GM19351 (cell line): ENCODE measurements at regions not wholly inside any gene's neighbourhood (a gene's known extent, or its start where the extent isn't known, plus 50 kb on each side); places are given as distances from the start of the nearest gene placed in this dataset.

ENCODE experiments used
- ATAC-seq: cut with Tn5 transposase; IDR thresholded peaks from one replicate; pipeline ENCODE4 v1.9.1; 2021; ENCODE audit warnings: mild to moderate bottlenecking, moderate library complexity; ENCODE audit not compliant: unreplicated experiment

- no peak for ATAC-seq
These were observed 61.7 kb upstream of the PPP2R2B start for GRCh38 chr5:146940295-146940694.

DNA sequence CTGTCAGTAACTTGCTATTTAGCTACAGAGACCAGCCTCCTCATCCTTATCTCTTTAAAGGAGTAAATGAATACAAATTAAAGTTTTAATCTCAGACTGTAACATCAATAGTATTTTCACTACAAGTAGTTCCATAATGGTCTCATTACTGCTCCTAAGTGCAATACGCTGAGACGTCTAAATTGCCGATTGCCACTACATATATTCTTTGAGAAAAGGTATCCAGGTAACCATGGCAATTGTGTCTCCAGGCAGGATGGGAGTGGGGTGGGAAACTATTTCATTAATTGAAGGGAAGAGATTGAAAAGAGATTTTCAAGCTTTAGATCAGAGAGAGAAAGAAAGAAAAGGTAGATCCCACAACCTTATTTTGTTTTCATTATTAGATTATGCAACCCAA lies 65.5 kb upstream of the PPP2R2B start:
- no peak for ATAC-seq

- ATAC-seq, result no peak
These were observed 66.4 kb upstream of the PPP2R2B start for GRCh38 chr5:146944764-146945616.

DNA sequence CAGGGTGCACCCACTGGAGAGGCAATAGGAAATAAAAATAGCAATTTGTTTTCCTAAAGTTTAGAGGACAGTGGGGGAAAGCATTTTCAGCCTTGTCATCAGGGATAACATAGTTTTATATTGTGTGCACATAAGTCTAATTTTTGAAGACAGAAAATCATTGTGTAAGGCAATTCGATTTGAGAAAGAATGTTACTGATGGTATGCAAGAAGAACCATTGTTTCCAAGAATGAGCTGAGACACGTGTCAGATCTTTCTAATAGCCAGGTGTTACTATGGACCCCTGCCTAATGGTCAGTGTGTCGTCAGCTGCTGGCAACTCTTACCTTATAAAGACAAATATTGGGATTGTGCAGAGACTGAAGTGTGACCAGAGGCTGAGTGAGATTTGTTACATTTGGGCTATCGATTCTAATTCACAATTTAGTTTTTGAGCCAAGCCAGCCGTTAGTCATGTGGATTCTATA lies 67.1 kb upstream of the PPP2R2B start:
- ATAC-seq, result no peak

GRCh38 chr5:146947181-146947941 lies 68.8 kb upstream of the PPP2R2B start:
- ATAC-seq, result peak; percentile 72

DNA sequence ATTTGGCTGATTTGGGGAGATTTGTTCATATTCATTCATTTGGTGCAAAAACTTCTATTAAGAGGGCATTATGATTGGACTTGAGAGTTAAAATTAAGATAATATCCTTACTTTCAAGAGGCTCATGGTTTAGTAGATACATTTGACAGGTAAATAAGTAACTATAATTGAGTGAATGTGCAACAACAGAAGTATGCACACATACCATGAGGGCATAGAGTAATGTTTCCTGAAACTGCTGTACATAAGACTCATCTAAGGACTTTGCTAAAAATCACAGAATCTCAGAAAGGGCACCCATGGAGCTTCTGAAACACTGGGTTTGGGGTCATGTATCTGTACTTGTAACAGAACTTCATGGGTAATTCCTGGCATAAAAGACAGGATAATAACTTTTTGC lies 70.1 kb upstream of the PPP2R2B start:
- ATAC-seq, result no peak

DNA sequence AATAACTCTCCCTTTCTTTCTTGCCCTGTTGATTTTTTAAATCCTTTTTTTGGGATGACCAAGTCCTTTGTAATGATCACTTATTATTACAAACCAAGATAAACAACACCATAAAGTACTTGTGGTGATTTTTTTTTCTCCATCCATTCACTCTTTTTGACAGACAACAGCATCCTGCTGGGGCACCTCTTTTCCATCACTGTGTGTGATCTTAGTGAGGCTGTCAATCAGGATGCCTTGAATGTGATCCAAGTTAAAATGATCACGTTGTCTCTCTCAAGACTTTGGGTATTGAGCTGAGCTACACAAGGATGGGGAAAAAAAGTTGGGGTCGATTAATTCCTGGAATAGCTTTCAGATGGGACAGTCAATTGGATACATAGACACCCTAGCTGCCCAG lies 73.6 kb upstream of the PPP2R2B start:
- no peak for ATAC-seq

DNA sequence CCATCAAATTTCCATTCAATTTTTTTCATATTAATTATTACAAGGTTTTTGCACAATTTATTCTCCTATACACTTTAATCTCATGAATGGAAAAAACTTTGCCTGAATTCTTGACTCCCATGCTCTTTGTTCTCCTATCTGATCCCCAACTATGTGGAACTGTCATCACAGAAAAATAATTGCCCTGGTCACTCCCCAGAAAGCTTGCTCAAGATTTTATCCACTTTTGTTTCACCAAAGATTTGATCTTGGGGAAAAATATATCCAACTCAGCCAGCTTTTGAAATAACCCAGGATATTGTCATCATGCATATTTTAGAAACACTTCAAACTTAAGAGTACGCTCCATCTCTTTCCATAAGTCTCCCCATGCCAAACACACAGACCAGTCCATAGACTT lies 77.7 kb upstream of the PPP2R2B start:
- no peak for ATAC-seq

DNA sequence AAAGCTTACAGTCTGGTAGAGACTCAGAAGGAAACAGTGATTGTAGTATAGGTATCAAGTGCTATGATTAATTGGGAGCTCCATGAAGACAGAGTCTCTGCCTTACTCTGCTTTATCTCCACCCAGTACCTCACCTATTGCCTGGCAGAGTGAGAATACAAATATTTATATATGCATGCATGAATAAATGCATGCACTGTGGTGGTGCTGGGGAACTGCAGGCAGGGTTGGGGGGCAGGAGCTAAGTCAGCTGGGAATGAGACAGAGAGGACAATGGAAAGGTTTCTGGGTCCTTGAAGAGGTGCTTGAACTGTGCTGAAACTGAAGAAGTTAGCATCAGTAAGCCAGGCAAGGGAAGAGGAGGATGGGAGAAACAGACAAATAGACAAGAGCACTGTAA lies 80.8 kb upstream of the PPP2R2B start:
- ATAC-seq, result no peak

DNA sequence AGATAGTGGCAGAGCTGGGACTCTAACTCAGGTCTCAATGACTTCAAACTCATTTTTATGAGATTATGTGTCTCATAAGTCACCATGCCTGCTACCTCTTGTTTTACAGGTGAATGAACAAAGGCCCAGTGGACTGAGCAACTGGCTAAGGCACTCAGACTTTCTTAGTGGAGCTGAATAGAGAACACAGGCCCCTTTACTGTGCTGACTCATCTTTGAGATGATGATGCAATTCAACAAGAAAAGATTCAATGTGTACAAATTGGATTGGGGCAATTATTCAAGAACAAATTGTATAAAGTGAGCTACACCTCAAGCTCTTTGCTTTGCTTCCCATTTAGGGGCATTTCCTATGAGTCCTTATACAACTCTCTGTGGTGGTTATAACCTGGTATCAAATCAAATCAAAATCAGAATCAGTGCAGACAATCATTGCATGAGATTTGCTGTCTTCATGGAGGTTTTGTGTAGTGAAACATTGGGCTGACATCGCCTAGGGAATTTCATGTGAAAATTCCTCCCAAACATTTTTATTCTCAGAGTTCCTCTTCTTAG lies 84.3 kb upstream of the PPP2R2B start:
- ATAC-seq, result no peak

- ATAC-seq, result peak; percentile 98
These were observed 87.5 kb upstream of the PPP2R2B start for GRCh38 chr5:146965761-146966659.

DNA sequence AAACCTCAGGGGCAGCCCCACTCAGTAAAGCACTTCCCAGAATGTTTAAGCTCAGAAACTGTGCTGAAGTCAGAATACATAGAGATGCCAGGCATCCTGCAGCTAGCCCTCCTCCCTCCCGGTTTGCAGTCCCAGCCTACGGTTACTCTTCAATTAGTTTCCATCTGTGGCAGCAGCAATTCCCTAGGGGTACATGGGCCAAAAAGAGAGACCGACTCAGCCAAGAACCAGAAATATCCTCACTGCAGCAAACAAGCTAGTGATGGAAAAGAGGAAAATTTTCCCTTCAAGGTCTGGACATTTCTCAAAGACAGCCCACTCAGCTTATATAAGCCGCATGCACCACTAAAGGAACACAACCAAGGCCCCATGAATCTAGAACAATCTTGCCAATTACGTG lies 89.1 kb upstream of the PPP2R2B start:
- ATAC-seq, result no peak

GRCh38 chr5:146971401-146971800 lies 92.8 kb upstream of the PPP2R2B start:
- ATAC-seq, result no peak

DNA sequence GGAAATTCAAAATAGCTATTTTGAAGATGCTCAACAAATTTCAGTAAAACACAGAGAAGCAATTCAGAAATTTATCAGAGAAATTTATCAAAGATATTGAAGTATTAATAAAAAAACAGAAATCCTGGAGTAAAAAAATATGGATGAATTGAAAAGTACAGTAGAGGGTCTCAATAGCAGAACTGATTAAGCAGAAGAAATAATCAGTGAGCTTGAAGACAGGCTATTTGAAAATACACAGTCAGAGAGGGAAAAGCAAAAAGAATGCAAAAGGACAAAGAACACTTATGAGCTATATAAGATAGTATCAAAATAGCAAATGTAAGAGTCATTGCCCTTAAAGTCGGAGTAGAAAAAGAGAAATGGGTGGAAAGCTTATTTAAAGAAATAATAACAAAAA lies 107.9 kb upstream of the PPP2R2B start:
- ATAC-seq, result no peak

GRCh38 chr5:146993876-146994530 lies 115.4 kb upstream of the PPP2R2B start:
- ATAC-seq, result no peak

DNA sequence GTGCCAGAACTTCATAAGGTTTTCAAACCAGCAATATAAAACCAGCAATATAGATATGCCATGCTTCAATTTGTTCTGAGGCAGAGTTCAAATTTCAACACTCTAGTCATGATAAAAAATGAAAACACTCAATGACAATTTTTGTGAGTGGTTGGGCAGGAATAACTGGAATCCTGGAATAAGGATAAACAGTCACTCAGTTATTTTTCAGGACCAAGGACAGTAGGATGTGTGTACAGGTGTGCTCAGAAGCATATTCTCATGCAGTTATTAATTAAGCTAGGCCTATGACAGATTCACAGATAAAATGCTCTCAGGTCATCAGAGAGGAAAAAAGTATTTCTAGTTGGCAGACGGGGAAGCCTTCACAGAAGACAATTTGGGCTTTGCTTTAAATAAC lies 117.3 kb upstream of the PPP2R2B start:
- no peak for ATAC-seq

- no peak for ATAC-seq
These were observed 136.8 kb upstream of the PPP2R2B start for GRCh38 chr5:147015405-147015804.

GRCh38 chr5:147017191-147017590 lies 138.6 kb upstream of the PPP2R2B start:
- no peak for ATAC-seq

- ATAC-seq, result no peak
These were observed 139.1 kb upstream of the PPP2R2B start for GRCh38 chr5:147017621-147018020.

DNA sequence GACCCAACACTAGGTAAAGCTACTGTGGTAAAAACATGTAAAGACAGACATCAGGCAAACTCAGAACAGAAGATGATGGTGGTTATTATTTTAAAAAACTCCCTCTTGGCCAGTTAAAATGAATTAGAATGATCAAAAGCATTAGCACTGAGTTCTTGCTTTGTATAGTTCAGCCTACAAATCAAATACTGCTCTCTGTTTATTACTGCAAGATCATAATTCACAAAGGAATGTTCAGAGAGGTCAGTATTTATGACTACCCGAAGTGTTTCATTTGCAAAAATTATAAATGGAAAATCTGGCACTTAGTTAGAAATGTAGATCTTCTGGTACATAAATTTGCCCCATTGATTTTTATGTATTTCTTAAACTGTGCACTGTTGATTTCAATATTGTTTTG lies 140.3 kb upstream of the PPP2R2B start:
- ATAC-seq, result no peak
